GM10266 (cell line): ENCODE measurements at regions not wholly inside any gene's neighbourhood (a gene's known extent, or its start where the extent isn't known, plus 50 kb on each side); places are given as distances from the start of the nearest gene placed in this dataset.

Experiments
- DNase-seq: peaks from one replicate; pipeline ENCODE4 v3.0.0; 2012; ENCODE audit errors: extremely low spot score
- TF ChIP-seq, protein P1 (sequence below): IDR thresholded peaks from 2 replicates; pipeline ENCODE4 v1.5.1; 2012; ENCODE audit warnings: mild to moderate bottlenecking, low read depth; ENCODE audit not compliant: control insufficient read depth, insufficient read depth; ENCODE audit errors: missing control alignments

DNA sequence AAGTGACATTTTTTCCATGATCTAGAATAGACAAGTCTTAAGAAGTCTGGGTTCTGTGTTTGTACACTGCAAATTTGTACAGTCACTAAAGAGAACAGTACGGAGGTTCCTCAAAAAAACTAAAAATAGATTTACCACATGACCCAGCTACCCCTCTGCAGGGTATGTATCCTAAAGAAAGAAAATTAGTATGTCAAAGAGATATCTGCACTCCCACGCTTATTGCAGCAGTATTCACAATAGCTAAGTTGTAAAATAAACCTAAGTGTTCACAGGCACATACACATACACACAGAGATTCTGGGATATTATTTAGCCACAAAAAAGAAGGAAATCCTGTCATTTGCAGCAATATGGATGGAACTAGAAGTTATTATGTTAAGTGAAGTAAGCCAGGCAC is 120.4 kb downstream of the ZIC1 start:
- TF ChIP-seq, protein P1, sequence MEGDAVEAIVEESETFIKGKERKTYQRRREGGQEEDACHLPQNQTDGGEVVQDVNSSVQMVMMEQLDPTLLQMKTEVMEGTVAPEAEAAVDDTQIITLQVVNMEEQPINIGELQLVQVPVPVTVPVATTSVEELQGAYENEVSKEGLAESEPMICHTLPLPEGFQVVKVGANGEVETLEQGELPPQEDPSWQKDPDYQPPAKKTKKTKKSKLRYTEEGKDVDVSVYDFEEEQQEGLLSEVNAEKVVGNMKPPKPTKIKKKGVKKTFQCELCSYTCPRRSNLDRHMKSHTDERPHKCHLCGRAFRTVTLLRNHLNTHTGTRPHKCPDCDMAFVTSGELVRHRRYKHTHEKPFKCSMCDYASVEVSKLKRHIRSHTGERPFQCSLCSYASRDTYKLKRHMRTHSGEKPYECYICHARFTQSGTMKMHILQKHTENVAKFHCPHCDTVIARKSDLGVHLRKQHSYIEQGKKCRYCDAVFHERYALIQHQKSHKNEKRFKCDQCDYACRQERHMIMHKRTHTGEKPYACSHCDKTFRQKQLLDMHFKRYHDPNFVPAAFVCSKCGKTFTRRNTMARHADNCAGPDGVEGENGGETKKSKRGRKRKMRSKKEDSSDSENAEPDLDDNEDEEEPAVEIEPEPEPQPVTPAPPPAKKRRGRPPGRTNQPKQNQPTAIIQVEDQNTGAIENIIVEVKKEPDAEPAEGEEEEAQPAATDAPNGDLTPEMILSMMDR = no peak
- no peak for DNase-seq

DNA sequence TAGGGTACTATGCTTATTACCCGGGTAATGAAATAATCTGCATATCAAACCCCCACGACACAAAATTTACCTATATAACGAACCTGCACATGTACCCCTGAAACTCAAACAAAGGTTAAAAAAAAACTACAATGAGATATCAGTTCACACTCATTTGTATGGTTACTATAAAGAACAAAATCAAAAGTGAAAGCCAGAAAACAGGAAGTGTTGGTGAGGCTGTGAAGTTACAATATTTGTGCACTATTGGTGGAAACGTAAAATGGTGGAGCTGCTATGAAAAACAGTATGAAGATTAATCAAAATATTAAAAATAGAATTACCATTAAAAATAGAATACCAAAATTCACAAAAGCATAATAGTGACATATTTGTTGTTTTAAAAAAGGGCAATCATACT is 128.9 kb downstream of the ZIC1 start:
- TF ChIP-seq, protein P1 = no peak
- DNase-seq = no peak

DNA sequence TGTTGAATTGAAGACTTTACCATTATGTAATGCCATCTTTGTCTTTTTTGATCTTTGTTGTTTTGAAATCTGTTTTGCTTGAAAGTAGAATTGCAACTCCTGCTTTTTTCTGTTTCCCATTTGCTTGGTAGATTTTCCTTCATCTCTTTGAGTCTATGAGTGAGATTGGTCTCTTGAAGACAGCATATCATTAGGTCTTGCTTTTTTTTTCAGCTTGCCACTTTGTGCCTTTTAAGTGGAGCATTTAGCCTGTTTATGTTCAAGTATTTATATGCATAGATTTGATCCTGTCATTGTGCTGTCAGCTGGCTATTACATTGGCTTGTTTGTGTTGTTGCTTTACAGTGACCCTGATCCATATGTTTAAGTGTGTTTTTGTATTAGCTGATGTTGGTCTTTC is 131.8 kb downstream of the ZIC1 start:
- no peak for DNase-seq

DNA sequence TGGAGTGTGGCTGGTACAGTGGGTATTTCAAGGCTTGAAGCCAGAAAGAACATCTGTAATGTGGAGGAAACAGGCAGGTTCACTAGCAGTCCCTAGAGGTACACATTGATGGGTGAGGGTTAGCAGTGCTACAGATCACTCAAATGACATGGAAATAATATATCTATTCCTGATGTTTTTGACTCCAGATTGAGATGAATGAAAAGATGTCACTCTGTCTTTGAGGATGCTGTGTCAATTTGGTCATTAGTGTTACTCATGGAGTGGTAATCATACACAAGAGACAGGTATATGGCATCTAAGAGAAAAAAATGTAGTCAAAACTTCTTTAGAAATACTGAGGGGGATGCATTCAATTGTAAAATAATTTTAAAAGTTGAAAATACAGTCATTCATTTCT is 135.1 kb downstream of the ZIC1 start:
- no peak for DNase-seq
- TF ChIP-seq, protein P1 = no peak

More for the DNA sequence above, 131.8 kb downstream of the ZIC1 start:
- TF ChIP-seq, protein P1 = no peak

DNA sequence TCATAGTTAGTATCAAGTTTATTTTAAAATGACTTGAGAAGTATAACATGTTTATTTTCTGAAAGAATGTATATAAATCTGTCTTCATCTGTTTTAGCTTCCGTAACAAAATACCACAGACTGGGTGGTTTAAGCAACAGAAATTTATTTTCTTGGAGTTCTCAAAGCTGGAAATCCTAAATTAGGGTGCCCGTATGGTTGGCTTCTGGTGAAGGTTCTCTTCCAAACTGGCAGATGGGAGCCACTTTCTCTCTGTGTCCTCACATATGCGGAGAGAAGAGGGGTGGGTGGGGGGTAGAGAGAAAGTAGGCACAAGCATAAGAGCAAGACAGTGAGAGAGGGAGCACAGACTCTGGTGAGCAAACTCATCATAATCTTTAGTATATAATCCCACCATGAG is 142.3 kb downstream of the ZIC1 start:
- no peak for DNase-seq
- TF ChIP-seq, protein P1 = no peak

DNA sequence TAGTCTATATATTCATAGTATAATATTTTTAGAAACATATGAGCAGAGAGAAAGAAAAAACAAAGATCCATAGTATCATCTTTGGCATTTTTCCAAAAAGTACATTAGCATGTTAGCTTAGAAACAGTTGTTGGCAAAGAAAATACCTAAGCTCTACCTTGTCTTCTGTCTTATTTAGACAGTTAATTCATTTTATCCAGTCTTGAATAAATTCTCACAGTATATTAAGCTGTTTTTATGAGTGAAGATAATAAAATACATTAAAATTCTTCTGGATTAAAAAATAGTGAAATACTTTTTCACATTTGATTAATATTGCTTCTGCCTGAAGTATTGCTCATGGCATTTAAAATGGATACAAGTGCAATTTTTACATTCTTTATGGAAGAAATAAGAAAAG is 145.2 kb downstream of the ZIC1 start:
- DNase-seq = no peak
- TF ChIP-seq, protein P1 = no peak

DNA sequence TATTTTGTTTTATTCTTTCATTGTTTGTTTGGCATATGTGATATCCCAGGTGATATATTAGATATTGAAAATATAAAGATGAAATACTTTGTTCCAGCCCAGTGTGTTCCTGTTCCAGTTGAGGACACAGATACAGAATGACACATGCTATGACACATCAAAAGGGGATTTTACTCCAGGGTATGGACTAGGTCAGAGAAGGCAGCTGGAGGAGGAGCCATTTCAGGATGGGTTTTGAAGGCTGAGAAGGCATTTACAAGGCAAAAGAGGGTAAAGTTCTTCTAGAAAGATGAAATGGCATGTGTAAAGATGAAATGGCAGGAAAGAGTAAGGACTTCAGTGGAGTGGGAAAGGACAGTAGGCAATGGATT is 163.8 kb downstream of the ZIC1 start:
- no peak for DNase-seq
- TF ChIP-seq, protein P1 = no peak

DNA sequence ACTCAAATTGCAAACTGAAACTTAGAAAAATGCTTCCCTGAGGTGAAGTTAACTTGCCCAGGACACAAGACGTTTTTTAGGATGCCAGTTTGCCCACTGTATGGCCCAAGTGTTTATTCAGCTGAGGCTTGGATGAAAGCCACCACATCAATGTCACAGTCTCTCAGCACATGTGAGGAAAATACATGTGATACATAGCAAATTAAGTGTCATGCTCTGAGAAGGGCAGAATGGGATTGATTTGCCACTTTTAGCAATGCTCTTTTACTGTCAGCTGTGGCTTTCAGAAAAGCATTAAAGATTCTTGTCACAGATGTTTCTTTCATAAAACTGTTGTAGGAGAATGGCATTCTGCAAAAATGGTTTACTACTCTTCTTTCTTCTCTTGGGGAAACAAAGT is 165.5 kb downstream of the ZIC1 start:
- no peak for DNase-seq
- TF ChIP-seq, protein P1 = no peak
